GM19023 (cell line): ENCODE measurements at regions not wholly inside any gene's neighbourhood (a gene's known extent, or its start where the extent isn't known, plus 50 kb on each side); places are given as distances from the start of the nearest gene placed in this dataset.
A peak's percentile ranks its signal among the peaks of the same experiment; 100 is the strongest.

Experiments
- ATAC-seq: cut with Tn5 transposase; IDR thresholded peaks from one replicate; pipeline ENCODE4 v1.9.1; 2021; ENCODE audit warnings: mild to moderate bottlenecking, moderate library complexity; ENCODE audit not compliant: unreplicated experiment

GRCh38 chr11:111148953-111149352, 96.6 kb upstream of the POU2AF2 start:
- no peak for ATAC-seq

GRCh38 chr11:111148121-111148520, 97.4 kb upstream of the POU2AF2 start:
- no peak for ATAC-seq

DNA sequence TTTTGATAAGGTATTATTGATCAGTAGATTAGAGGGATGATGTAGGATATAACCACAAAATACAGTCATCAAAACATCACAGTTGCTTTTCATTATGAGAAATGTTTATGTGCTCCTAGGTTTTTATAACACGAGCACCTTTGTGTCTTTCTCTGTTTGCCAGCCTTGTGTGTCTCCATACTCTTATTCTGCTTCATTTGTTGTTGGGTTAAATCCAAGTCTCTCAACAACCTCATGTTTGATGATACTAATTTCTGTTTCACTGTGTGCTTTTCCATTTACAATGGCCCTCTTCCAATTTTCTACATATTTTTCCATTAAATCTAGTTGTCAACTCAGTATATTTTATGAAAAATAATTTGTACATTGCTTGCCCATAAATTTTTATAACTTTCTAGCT, 107.7 kb upstream of the POU2AF2 start:
- no peak for ATAC-seq

GRCh38 chr11:111135778-111136570, 109.6 kb upstream of the POU2AF2 start:
- ATAC-seq, result no peak

DNA sequence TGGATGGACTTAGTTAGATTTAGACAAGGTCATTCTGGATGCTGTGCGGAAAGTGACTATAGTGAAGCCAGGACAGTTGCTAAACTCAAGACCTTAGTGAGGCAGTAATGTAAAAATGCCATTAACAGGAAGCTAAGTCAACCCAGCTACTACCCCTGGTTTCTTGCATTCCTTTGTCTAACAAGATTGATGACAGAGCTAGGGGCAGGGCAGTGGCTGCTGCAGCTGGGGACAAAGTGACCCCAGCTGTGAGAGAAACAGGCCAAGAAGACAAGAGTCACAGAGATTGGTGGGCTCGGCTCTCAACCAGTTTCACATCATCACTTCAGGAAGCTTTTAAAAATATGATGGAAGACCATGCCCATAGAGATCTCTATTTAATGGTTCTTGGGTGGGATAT, 110.4 kb upstream of the POU2AF2 start:
- no peak for ATAC-seq

- no peak for ATAC-seq
Observed at GRCh38 chr11:111128076-111128870, 117.3 kb upstream of the POU2AF2 start.

DNA sequence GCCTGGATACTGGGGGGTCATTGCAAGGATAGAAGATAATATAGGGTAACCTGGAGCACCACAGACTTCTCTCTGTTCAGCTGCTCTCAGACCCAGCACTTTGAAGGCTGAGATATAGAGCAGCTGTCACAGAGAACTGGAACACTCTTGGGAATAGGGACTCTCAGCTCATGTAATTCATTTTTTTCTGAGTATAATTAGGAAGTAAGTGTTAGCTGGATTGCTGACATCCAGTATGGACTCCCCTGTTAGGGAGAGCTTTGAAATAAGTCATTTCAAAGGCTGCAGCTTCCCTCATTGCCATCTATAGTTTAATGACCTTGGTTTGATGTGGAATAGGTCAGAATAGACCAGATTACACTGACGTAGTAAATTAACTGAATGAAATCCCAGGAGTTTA, 120.8 kb upstream of the POU2AF2 start:
- no peak for ATAC-seq

GRCh38 chr11:111123463-111124398, 121.8 kb upstream of the POU2AF2 start:
- ATAC-seq, result peak; percentile 87

GRCh38 chr11:111120696-111121302, 124.7 kb upstream of the POU2AF2 start:
- no peak for ATAC-seq

- no peak for ATAC-seq
Observed at GRCh38 chr11:111120161-111120560, 125.4 kb upstream of the POU2AF2 start.

DNA sequence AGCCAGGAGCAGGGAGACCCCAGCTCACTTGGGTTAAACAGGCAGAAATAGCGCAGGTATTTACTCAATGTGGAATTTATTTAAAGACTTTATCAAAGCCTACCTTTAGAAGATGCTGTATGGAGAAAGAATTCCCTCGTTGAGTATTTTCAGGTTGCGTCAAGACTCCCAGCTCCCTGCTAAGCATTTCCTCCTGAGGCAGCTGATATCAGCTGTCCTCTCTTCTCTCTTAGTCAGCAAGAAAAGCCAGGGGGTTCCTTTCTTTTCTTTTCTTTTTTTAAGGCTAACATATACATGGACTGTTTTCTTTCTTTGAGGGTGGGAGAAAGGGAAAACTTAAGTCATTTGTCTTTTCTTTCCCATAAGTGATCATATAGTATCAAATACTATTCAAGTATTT, 125.8 kb upstream of the POU2AF2 start:
- no peak for ATAC-seq

DNA sequence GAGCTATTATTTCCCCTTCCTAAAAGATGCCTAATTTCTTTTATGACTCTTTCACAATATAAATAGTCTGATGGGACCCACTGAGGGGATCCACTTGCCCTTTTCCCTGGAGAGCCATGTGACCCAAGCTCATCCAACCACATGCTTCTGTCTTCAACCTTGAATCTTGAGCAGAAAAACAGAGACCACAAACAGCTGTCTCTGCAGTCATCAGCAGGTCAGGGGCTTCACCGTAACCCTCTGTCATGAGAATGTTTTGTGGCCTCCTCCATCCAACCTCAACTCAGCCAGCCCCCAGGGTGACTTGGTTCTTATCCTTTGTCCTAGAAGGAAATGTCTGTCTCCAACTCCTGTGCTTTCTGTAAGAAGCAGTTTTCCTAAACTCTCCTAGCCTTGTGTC, 129.6 kb upstream of the POU2AF2 start:
- ATAC-seq, result peak; percentile 91

- ATAC-seq, result no peak
Observed at GRCh38 chr11:111114091-111114490, 131.4 kb upstream of the POU2AF2 start.

DNA sequence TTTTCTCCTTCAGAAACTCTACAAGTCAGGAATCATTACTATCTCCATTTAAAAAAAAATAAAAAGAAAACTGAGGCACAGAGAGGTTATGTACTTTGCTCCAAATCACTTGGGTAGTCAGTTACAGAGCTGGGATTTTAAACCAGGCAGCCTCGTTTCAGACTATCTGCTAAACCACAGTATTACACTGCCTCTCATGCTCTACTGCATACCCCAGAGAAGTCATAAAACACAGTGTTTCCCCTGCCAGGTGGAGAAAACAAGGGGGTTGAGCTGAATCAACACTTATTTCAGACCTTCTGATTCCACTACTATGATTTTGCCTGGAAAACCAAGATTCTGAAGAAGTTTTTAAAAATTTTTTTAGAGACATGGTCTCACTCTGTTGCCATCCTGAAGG, 132.9 kb upstream of the POU2AF2 start:
- ATAC-seq, result no peak

DNA sequence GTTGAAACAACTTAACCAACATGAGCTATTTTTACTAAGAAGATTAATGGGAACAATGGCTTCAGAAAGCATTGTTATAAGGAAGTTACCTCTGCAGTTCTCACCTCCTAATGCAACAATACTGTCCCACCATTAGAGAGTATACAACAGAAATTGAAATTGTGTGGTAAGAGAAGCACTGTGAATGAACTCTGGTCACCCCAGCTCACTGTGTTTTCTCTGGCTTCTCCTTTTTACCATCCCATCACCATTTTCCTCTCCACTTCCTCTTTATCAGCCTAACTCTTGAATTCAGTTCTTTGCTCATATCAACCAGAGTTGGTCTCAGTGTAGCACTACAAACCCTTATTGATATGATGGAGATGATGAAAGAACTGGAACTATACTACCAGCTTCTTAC, 138.0 kb upstream of the POU2AF2 start:
- no peak for ATAC-seq

DNA sequence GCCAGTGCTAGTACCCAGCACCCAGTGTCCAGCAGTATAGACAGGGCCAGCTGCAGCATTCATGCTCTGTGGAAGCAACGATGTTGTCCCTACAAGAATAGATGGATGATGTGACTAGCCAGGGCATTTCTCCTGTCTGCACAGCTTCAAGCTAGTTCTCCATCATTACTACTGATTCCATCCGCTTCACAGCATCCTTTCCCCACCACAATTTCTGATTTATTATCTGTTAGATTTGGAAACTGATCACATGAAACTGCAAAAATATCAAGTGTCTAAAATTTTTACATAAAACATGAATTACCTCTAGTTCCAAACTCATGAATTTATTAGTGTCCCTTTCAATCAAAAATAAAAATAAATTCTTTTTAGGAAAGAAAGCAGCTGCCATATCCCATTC, 138.9 kb upstream of the POU2AF2 start:
- no peak for ATAC-seq

- ATAC-seq, result no peak
Observed at GRCh38 chr11:111105566-111105965, 140.0 kb upstream of the POU2AF2 start.

GRCh38 chr11:111104185-111104584, 141.3 kb upstream of the POU2AF2 start:
- ATAC-seq, result no peak

- no peak for ATAC-seq
Observed at GRCh38 chr11:111101881-111102280, 143.6 kb upstream of the POU2AF2 start.

GRCh38 chr11:111099028-111099713, 146.4 kb upstream of the POU2AF2 start:
- ATAC-seq, result no peak
